22Rv1 (cell line): ENCODE measurements at regions not wholly inside any gene's neighbourhood (a gene's known extent, or its start where the extent isn't known, plus 50 kb on each side); places are given as distances from the start of the nearest gene placed in this dataset.

Experiments used
- H3K27ac ChIP-seq: fragments of 450-650 bp; 2 replicates; pipeline ENCODE4 v1.5.1; 2017
- ZFX ChIP-seq: fragments of 450-650 bp; IDR thresholded peaks from 2 replicates; pipeline ENCODE4 v1.6.1; 2017; ENCODE audit warnings: antibody characterized with exemption, borderline replicate concordance
- TF ChIP-seq, protein P1 (sequence below): fragments of 450-650 bp; IDR thresholded peaks from 2 replicates; pipeline ENCODE4 v1.5.1; 2017; ENCODE audit warnings: mild to moderate bottlenecking

DNA sequence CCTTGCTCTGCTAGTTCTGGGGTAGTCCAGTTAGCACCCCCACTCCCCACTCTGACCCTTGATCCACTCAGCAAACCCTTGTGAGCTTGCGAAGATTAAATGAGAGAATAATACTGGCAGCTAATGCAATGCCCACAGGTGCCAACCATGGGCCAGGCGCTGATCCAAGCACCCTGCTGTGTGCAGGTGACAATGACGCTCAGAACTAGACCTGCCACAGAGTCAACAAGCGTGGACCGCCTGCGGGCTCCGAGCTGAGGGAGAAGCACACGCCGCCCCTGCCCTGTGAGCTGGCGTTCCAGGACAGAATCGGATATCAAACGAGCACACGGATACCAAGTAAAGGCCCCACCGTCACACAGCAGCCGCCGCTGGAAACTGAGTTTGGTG lies 129.2 kb downstream of the FAM53A start:
- H3K27ac ChIP-seq = no peak overlapping the region
- TF ChIP-seq, protein P1, sequence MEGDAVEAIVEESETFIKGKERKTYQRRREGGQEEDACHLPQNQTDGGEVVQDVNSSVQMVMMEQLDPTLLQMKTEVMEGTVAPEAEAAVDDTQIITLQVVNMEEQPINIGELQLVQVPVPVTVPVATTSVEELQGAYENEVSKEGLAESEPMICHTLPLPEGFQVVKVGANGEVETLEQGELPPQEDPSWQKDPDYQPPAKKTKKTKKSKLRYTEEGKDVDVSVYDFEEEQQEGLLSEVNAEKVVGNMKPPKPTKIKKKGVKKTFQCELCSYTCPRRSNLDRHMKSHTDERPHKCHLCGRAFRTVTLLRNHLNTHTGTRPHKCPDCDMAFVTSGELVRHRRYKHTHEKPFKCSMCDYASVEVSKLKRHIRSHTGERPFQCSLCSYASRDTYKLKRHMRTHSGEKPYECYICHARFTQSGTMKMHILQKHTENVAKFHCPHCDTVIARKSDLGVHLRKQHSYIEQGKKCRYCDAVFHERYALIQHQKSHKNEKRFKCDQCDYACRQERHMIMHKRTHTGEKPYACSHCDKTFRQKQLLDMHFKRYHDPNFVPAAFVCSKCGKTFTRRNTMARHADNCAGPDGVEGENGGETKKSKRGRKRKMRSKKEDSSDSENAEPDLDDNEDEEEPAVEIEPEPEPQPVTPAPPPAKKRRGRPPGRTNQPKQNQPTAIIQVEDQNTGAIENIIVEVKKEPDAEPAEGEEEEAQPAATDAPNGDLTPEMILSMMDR = no peak
- TF ChIP-seq ZFX = no peak

DNA sequence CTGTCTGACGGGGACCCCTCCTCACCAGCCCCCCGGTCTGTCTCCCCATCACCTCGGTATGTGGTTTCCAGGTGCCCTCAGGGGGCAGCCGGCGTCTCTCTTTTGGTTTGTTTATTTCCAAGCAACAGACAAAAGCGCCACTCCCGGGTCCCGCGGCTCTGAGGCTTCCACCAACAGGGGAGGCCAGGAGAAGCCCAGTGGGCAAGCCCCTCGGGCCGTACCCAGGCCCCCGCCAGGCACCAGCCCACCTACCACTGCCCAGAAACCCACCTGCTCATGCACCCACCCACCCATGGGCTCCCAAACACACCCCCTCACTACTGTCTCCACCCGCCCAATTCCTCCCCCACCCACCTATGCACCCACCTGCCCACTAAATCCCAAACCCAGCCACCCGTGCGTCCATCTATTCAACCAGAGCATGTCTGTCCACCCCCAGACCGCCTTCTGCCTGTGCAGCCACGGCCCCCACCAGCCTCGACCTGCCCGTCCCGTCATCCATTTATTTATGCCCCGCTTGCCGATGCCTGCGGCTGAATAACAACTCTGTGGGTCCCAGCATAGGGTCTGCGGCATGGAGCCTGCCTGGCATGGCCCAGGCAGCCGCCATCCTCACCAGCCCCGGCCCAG lies 129.8 kb downstream of the FAM53A start:
- TF ChIP-seq, protein P1 = no peak
- TF ChIP-seq ZFX = no peak

DNA sequence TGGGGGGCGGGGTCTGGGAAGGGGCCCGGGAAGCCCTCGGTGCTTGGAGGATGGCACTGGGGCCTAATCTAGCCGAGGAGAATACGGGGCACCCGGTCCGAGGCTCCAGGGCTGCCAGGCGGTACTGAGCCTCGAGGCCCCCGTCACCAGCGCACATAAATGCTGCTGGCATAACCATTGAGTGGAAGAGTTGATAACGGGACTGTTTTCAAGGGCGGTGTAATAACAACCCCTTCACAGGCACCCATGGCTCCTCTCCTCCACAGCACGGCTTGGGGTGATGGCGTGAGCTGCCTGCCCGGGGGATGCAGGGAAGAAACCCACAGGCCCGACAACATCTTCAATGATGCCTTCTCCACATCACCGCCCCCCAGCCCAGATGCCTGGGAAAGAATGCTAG lies 130.7 kb downstream of the FAM53A start:
- H3K27ac ChIP-seq = no peak overlapping the region
- no peak for TF ChIP-seq ZFX
- TF ChIP-seq, protein P1 = no peak

More for the DNA sequence above, 129.8 kb downstream of the FAM53A start:
- H3K27ac ChIP-seq = no peak overlapping the region

GRCh38 chr4:1552451-1552850 lies 131.7 kb downstream of the FAM53A start:
- TF ChIP-seq, protein P1 = no peak
- TF ChIP-seq ZFX = no peak

GRCh38 chr4:1551211-1551610 lies 132.9 kb downstream of the FAM53A start:
- no peak overlapping the region for H3K27ac ChIP-seq
- TF ChIP-seq ZFX = no peak
- TF ChIP-seq, protein P1 = no peak

More at GRCh38 chr4:1552451-1552850, 131.7 kb downstream of the FAM53A start:
- H3K27ac ChIP-seq = no peak overlapping the region

- TF ChIP-seq, protein P1 = no peak
- TF ChIP-seq ZFX = no peak
- H3K27ac ChIP-seq = no peak overlapping the region
Observed at GRCh38 chr4:1550122-1551070, 133.7 kb downstream of the FAM53A start.

DNA sequence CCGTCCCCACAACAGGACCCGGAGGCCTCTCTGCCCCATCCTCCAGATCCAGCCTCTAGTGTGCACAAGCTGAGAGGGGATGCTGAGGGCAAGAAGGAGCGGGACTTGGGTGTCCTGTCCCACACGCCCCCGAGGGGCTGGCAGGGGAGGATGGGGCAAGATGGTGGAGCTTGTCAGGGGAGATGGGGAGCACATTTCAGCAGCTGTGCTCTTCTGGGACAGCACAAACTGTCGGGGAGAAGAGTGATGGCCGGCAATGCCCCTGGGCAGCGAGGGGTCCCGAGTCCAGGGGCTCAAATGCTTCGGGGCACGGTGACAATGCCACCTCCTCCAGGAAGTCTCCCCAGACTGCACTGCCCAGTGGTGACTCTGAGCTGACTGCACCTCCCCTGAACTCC lies 134.5 kb downstream of the FAM53A start:
- no peak overlapping the region for H3K27ac ChIP-seq
- TF ChIP-seq ZFX = no peak
- TF ChIP-seq, protein P1 = no peak
